Mesendoderm (in vitro differentiated cells): ENCODE measurements at regions not wholly inside any gene's neighbourhood (a gene's known extent, or its start where the extent isn't known, plus 50 kb on each side); places are given as distances from the start of the nearest gene placed in this dataset.

Experiments used
- DNase-seq: peaks from one replicate; pipeline ENCODE4 v3.0.0; 2013
- H2AK5ac ChIP-seq: 2 replicates; pipeline ENCODE4 v1.6.1; 2013; ENCODE audit warnings: low read length, inconsistent platforms
- H2BK120ac ChIP-seq: 2 replicates; pipeline ENCODE4 v1.6.1; 2013; ENCODE audit warnings: low read depth, mild to moderate bottlenecking, low read length, moderate library complexity, mixed read lengths
- H2BK15ac ChIP-seq: replicated peaks from 2 replicates; pipeline ENCODE4 v1.6.1; 2013; ENCODE audit warnings: low read depth, mild to moderate bottlenecking, moderate library complexity
- H2BK5ac ChIP-seq: 2 replicates; pipeline ENCODE4 v1.6.1; 2013; ENCODE audit warnings: low read length, inconsistent platforms
- H3K18ac ChIP-seq: 2 replicates; pipeline ENCODE4 v1.6.1; 2013; ENCODE audit warnings: mild to moderate bottlenecking, low read length, mixed read lengths
- H3K23ac ChIP-seq: one replicate; pipeline ENCODE4 v1.6.1; 2013; ENCODE audit warnings: low read length
- H3K27ac ChIP-seq: 2 replicates; pipeline ENCODE4 v1.5.1; 2013; ENCODE audit warnings: low read depth, mild to moderate bottlenecking, inconsistent platforms, low read length, moderate library complexity
- H3K27me3 ChIP-seq: 2 replicates; pipeline ENCODE4 v1.6.1; 2013; ENCODE audit warnings: low read length, control low read depth, mild to moderate bottlenecking, inconsistent platforms; ENCODE audit not compliant: insufficient read depth, poor library complexity
- H3K36me3 ChIP-seq: 2 replicates; pipeline ENCODE4 v1.6.1; 2013; ENCODE audit warnings: low read length, inconsistent platforms; ENCODE audit not compliant: control insufficient read depth, insufficient read depth
- H3K4ac ChIP-seq: one replicate; pipeline ENCODE4 v1.6.1; 2013; ENCODE audit warnings: low read depth, mild to moderate bottlenecking, low read length, moderate library complexity
- H3K4me1 ChIP-seq: 2 replicates; pipeline ENCODE4 v1.6.1; 2013; ENCODE audit warnings: low read depth, low read length, inconsistent platforms; ENCODE audit not compliant: control insufficient read depth
- H3K4me2 ChIP-seq: 2 replicates; pipeline ENCODE4 v1.6.1; 2013; ENCODE audit warnings: low read length
- H3K4me3 ChIP-seq: 2 replicates; pipeline ENCODE4 v1.5.1; 2013; ENCODE audit warnings: mild to moderate bottlenecking, low read length
- H3K56ac ChIP-seq: one replicate; pipeline ENCODE4 v1.6.1; 2013; ENCODE audit warnings: low read length
- H3K79me1 ChIP-seq: 2 replicates; pipeline ENCODE4 v1.6.1; 2013; ENCODE audit warnings: low read length, inconsistent platforms
- H3K79me2 ChIP-seq: 2 replicates; pipeline ENCODE4 v1.6.1; 2013; ENCODE audit warnings: mild to moderate bottlenecking, low read length; ENCODE audit not compliant: control insufficient read depth, insufficient read depth
- H3K9ac ChIP-seq: 2 replicates; pipeline ENCODE4 v1.6.1; 2013; ENCODE audit warnings: low read length, inconsistent platforms
- H4K5ac ChIP-seq: one replicate; pipeline ENCODE4 v1.6.1; 2013; ENCODE audit warnings: low read length
- H4K8ac ChIP-seq: one replicate; pipeline ENCODE4 v1.6.1; 2013; ENCODE audit warnings: low read depth, mild to moderate bottlenecking, control low read depth, low read length, moderate library complexity
- WGBS: extraction: QIAGEN DNeasy Blood & Tissue Kit; methylation state at CpG from one replicate; pipeline ENCODE4 v1.1.7; 2013; ENCODE audit warnings: low lambda C conversion rate, missing lambda C conversion rate; ENCODE audit not compliant: insufficient coverage; ENCODE audit errors: extremely low coverage; 5-methylcytosine and 5-hydroxymethylcytosine counted together

DNA sequence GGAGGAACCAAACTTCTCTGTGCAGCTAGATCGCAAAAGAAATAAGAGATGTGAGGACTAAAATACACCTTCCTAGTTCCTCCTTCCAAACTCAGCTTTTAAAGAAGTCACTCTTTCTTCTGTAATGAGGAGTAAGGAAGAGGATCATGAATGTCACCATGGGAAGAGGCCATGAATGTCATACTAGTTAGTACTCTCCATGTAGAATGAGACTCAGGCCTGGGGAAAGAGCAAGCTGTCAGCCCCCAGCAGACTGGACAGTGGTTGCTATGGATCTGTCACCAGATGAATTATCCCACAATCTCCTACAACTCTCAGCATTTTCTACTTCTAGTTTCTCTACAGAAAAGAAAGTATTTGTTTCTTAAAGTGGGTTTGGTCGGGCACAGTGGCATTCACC, 57.1 kb upstream of the PRDM8 start:
- H3K36me3 ChIP-seq, result no peaks in the 10 kb centered on the region
- no peak overlapping the region for H3K27ac ChIP-seq
- H3K4me1 ChIP-seq, result no peaks in the 10 kb centered on the region
- H4K8ac ChIP-seq, result no peak overlapping the region
- H3K79me2 ChIP-seq, result no peaks in the 10 kb centered on the region
- no peak overlapping the region for H3K4ac ChIP-seq
- H4K5ac ChIP-seq, result no peak overlapping the region
- WGBS, result no CpG with 5 or more reads among the region's 2 CpGs
- no peaks in the 10 kb centered on the region for H3K27me3 ChIP-seq
- no peak overlapping the region for H3K4me2 ChIP-seq
- H3K23ac ChIP-seq, result no peak overlapping the region
- no peak overlapping the region for H3K9ac ChIP-seq
- no peaks in the 10 kb centered on the region for H3K79me1 ChIP-seq
- no peak overlapping the region for H3K18ac ChIP-seq
- H2AK5ac ChIP-seq, result no peak overlapping the region
- no peak for DNase-seq
- no peak overlapping the region for H3K4me3 ChIP-seq
- H2BK5ac ChIP-seq, result no peak overlapping the region
- H2BK120ac ChIP-seq, result no peak overlapping the region
- H3K56ac ChIP-seq, result no peak overlapping the region
- H2BK15ac ChIP-seq, result no peak overlapping the region

DNA sequence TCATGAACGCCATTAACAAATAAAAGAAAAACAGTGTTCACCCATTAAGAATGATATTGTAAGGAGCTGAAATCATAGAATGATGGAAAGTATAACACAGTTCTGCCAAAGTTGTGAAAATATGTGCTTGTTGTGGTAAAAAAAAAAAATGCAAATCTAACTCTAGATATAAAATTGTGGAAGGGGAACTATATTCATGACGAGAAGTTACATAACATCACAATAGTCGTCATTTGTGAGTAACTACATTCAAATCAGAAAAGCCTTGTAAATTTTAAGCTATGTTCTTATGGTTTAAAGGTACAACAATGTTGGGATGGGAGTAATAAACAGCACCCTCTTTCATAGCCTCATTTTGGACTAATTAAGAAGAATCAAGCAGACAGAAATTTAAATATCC, 57.6 kb upstream of the PRDM8 start:
- Histone ChIP-seq H3K36me3 (no peaks in the 10 kb centered on the region), H3K23ac (no peak overlapping the region), H3K27ac (no peak overlapping the region), H3K4ac (no peak overlapping the region), H3K56ac (no peak overlapping the region), H4K8ac (no peak overlapping the region), H3K4me1 (no peaks in the 10 kb centered on the region), H3K27me3 (no peaks in the 10 kb centered on the region), H3K79me1 (no peaks in the 10 kb centered on the region), H4K5ac (no peak overlapping the region), H2AK5ac (no peak overlapping the region), H3K18ac (no peak overlapping the region), H3K79me2 (no peaks in the 10 kb centered on the region), H2BK5ac (no peak overlapping the region), H2BK120ac (no peak overlapping the region), H3K4me2 (no peak overlapping the region), H3K9ac (no peak overlapping the region), H2BK15ac (no peak overlapping the region), H3K4me3 (no peak overlapping the region)
- WGBS, result no CpG with 5 or more reads among the region's 3 CpGs
- DNase-seq, result no peak

DNA sequence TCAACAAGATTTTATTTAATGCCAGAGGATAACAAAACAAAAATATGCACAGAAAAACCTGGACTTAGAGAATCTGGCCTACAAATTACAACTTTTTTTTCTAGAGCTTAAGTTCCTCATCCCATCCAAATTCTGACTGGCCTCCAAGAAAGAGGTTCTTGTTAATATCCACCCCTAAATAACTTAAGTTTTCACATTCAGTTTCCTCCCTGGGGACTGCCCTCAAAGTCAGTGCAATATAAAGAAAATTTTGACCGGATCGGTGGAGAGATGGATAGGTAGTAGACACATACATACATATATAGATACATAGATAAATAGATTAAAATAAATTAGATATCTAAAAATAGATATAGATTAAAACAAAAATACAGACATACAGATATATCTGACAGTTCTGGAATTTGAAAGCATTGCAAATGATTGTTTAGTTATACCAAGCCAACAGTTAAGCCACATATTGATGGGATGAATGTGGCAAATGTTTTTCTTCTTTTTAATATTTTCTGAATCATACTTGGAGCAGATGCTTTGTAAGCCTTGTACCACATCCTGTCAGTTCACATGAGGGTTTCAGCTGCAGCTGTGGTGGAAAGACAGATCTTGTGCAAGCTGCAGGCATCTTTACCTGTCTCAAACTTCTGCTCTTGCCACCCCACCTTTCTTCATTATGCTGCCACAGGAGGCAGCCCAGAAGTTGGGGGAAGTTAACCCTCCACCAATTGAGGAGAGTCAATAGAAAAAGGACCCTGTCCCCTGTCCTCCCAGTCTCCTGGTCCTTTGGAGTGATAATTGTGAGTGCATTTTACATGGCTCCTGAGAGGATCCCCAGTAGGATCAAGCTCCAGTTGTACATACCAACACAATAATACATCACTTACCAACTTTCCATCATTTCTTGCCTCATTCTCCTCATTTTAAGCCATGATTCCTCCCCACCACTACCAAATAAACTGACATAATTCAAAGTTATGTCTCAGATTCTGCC, 58.5 kb upstream of the PRDM8 start:
- Histone ChIP-seq H2BK120ac (no peak overlapping the region), H3K4me1 (no peaks in the 10 kb centered on the region), H3K4me2 (no peak overlapping the region), H3K56ac (no peak overlapping the region), H3K36me3 (no peaks in the 10 kb centered on the region), H2BK5ac (no peak overlapping the region), H3K79me1 (no peaks in the 10 kb centered on the region), H4K5ac (no peak overlapping the region), H3K27me3 (no peaks in the 10 kb centered on the region), H3K18ac (no peak overlapping the region), H3K4ac (no peak overlapping the region), H2BK15ac (no peak overlapping the region), H4K8ac (no peak overlapping the region), H3K23ac (no peak overlapping the region), H3K9ac (no peak overlapping the region), H3K79me2 (no peaks in the 10 kb centered on the region), H2AK5ac (no peak overlapping the region), H3K27ac (no peak overlapping the region), H3K4me3 (no peak overlapping the region)
- no peak for DNase-seq
- WGBS, result no CpG with 5 or more reads among the region's 2 CpGs

DNA sequence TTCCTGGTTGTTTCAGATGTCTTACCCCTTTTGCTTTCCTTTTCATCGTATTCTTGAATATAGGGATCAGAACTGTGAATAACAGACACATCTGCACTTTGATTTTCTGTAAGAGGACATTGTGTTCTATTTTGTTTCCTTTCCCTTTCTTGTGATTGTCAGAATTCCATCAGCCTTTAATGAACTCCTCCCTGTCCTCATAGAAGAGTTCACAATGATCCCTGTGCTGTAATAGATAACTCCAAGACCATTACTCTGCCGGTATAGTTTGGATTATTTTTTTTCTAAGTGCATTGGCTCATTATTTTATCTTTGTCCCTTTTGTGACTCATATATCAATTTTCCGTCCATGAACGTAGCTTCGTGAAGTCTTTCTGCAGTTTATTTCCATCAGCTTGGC, 59.7 kb upstream of the PRDM8 start:
- no peak overlapping the region for H4K5ac ChIP-seq
- H2BK120ac ChIP-seq, result no peak overlapping the region
- H3K4me2 ChIP-seq, result no peak overlapping the region
- H3K23ac ChIP-seq, result no peak overlapping the region
- no peaks in the 10 kb centered on the region for H3K79me2 ChIP-seq
- DNase-seq, result no peak
- H3K56ac ChIP-seq, result no peak overlapping the region
- H2BK5ac ChIP-seq, result no peak overlapping the region
- no peaks in the 10 kb centered on the region for H3K79me1 ChIP-seq
- H3K18ac ChIP-seq, result no peak overlapping the region
- no peaks in the 10 kb centered on the region for H3K4me1 ChIP-seq
- no peak overlapping the region for H3K4ac ChIP-seq
- no peaks in the 10 kb centered on the region for H3K27me3 ChIP-seq
- H3K4me3 ChIP-seq, result no peak overlapping the region
- no peak overlapping the region for H2BK15ac ChIP-seq
- no peak overlapping the region for H2AK5ac ChIP-seq
- no peaks in the 10 kb centered on the region for H3K36me3 ChIP-seq
- H3K9ac ChIP-seq, result no peak overlapping the region
- no CpG with 5 or more reads among the region's 5 CpGs for WGBS
- H3K27ac ChIP-seq, result no peak overlapping the region
- H4K8ac ChIP-seq, result no peak overlapping the region

DNA sequence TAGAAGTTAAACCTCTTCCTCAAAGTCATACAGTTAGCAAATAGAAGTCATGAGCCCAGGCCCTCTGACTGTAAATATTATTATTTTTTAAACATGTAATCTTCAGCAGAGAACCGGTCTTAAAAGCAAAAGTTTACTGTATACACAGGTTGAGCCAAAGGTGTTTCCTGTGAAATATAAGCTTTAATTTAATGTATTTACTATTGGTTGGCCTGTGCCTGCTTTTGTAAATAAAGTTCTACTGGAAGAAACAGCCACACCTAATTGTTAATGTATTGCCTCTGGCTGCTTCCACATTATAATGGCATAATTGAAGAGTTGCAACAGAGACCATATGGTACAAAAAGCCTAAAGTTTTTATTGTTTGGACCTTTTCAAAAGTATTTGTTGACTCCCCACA, 61.0 kb upstream of the PRDM8 start:
- no peak overlapping the region for H3K27ac ChIP-seq
- no peak overlapping the region for H4K5ac ChIP-seq
- no peak overlapping the region for H3K18ac ChIP-seq
- H3K79me2 ChIP-seq, result no peaks in the 10 kb centered on the region
- H2BK5ac ChIP-seq, result no peak overlapping the region
- no peak overlapping the region for H2BK15ac ChIP-seq
- no peak overlapping the region for H3K4me2 ChIP-seq
- H3K4me1 ChIP-seq, result no peaks in the 10 kb centered on the region
- no peak overlapping the region for H3K23ac ChIP-seq
- no peaks in the 10 kb centered on the region for H3K27me3 ChIP-seq
- no peak overlapping the region for H3K4ac ChIP-seq
- no peak overlapping the region for H3K9ac ChIP-seq
- DNase-seq, result no peak
- H2AK5ac ChIP-seq, result no peak overlapping the region
- H3K56ac ChIP-seq, result no peak overlapping the region
- H3K79me1 ChIP-seq, result no peaks in the 10 kb centered on the region
- no CpG with 5 or more reads among the region's 1 CpG for WGBS
- H3K36me3 ChIP-seq, result no peaks in the 10 kb centered on the region
- H4K8ac ChIP-seq, result no peak overlapping the region
- no peak overlapping the region for H3K4me3 ChIP-seq
- no peak overlapping the region for H2BK120ac ChIP-seq

DNA sequence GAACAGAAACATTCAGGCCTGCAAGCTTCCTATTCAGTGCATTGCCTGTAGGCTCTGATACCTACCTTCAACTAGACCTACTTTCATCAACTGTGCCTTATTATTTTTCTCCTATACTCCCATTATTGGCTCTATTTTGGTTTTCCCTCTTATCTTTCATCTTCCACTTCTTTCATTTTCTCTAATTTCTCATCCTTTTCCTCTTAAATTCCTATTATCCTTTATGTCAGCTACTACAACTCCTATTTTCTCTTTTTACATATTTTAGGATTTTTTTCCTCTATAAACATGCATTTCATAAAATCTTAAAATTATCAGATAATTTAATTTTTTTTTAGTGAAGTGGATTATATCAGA, 61.6 kb upstream of the PRDM8 start:
- H2BK15ac ChIP-seq, result no peak overlapping the region
- no peak overlapping the region for H3K9ac ChIP-seq
- H4K8ac ChIP-seq, result no peak overlapping the region
- no peak overlapping the region for H4K5ac ChIP-seq
- no peaks in the 10 kb centered on the region for H3K79me2 ChIP-seq
- H3K27me3 ChIP-seq, result no peaks in the 10 kb centered on the region
- no peak overlapping the region for H3K4me3 ChIP-seq
- no peaks in the 10 kb centered on the region for H3K79me1 ChIP-seq
- no peak overlapping the region for H3K56ac ChIP-seq
- no peaks in the 10 kb centered on the region for H3K4me1 ChIP-seq
- no peak overlapping the region for H2BK5ac ChIP-seq
- no peak overlapping the region for H3K4ac ChIP-seq
- H2BK120ac ChIP-seq, result no peak overlapping the region
- DNase-seq, result no peak
- no peak overlapping the region for H3K4me2 ChIP-seq
- no peak overlapping the region for H2AK5ac ChIP-seq
- H3K18ac ChIP-seq, result no peak overlapping the region
- no peak overlapping the region for H3K23ac ChIP-seq
- H3K36me3 ChIP-seq, result no peaks in the 10 kb centered on the region
- no peak overlapping the region for H3K27ac ChIP-seq
